ENCODE measurements at regions not wholly inside any gene's neighbourhood (a gene's known extent, or its start where the extent isn't known, plus 50 kb on each side); places are given as distances from the start of the nearest gene placed in this dataset.
"Not testable (repeated sequence)": the region's sequence is repeated elsewhere in the genome, so short reads cannot be mapped to it uniquely, and the experiment has no call there.

- H3K9me3 ChIP-seq; DNase-seq (ENCODE audit: extremely low spot score); H3K27me3 ChIP-seq; intact Hi-C loops (cut with DNase I); H3K27ac ChIP-seq (replicated peaks in 1 of 4); H3K4me1 ChIP-seq; H3K36me3 ChIP-seq; H3K4me3 ChIP-seq: not testable (repeated sequence)
- WGBS: no CpG with 5 or more reads among the region's 31 CpGs
These were observed 111.6 kb upstream of the ZNF322 start for GRCh38 chr6:26770941-26771666.

- intact Hi-C loops (cut with DNase I); DNase-seq (ENCODE audit: extremely low spot score); H3K27me3 ChIP-seq; H3K9me3 ChIP-seq; H3K27ac ChIP-seq (replicated peaks in 1 of 4); H3K36me3 ChIP-seq; H3K4me1 ChIP-seq; H3K4me3 ChIP-seq: not testable (repeated sequence)
- WGBS: no CpG with 5 or more reads among the region's 12 CpGs
These were observed 113.9 kb upstream of the ZNF322 start for GRCh38 chr6:26773414-26773813.

GRCh38 chr6:26780563-26780962 is 121.0 kb upstream of the ZNF322 start:
- intact Hi-C loops (cut with DNase I); H3K27ac ChIP-seq (replicated peaks in 1 of 4); H3K27me3 ChIP-seq; DNase-seq (ENCODE audit: extremely low spot score); H3K4me3 ChIP-seq; H3K9me3 ChIP-seq; H3K36me3 ChIP-seq; H3K4me1 ChIP-seq: not testable (repeated sequence)
- WGBS: no CpG with 5 or more reads among the region's 21 CpGs

- intact Hi-C loops (cut with DNase I); H3K36me3 ChIP-seq: not testable (repeated sequence)
- no CpG with 5 or more reads among the region's 10 CpGs for WGBS
These were observed 136.1 kb upstream of the ZNF322 start for GRCh38 chr6:26795474-26796307.

GRCh38 chr6:26799903-26800633 is 140.5 kb upstream of the ZNF322 start:
- no CpG with 5 or more reads among the region's 17 CpGs for WGBS

More at GRCh38 chr6:26795474-26796307, 136.1 kb upstream of the ZNF322 start:
- not testable (repeated sequence) for H3K4me3 ChIP-seq; H3K27me3 ChIP-seq; H3K27ac ChIP-seq (replicated peaks in 1 of 4); DNase-seq (ENCODE audit: extremely low spot score); H3K9me3 ChIP-seq; H3K4me1 ChIP-seq

GRCh38 chr6:26803762-26804161 is 144.2 kb upstream of the ZNF322 start:
- H3K4me1 ChIP-seq; H3K27ac ChIP-seq (replicated peaks in 1 of 4); H3K4me3 ChIP-seq; H3K27me3 ChIP-seq; intact Hi-C loops (cut with DNase I); H3K9me3 ChIP-seq; DNase-seq (ENCODE audit: extremely low spot score); H3K36me3 ChIP-seq: not testable (repeated sequence)
- no CpG with 5 or more reads among the region's 16 CpGs for WGBS

More at GRCh38 chr6:26799903-26800633, 140.5 kb upstream of the ZNF322 start:
- H3K27ac ChIP-seq (replicated peaks in 1 of 4); H3K4me1 ChIP-seq; H3K36me3 ChIP-seq; DNase-seq (ENCODE audit: extremely low spot score); H3K9me3 ChIP-seq; H3K27me3 ChIP-seq; intact Hi-C loops (cut with DNase I); H3K4me3 ChIP-seq: not testable (repeated sequence)

- H3K27ac ChIP-seq (replicated peaks in 1 of 4); H3K4me3 ChIP-seq; H3K36me3 ChIP-seq; DNase-seq (ENCODE audit: extremely low spot score); H3K9me3 ChIP-seq; H3K4me1 ChIP-seq; H3K27me3 ChIP-seq; intact Hi-C loops (cut with DNase I): not testable (repeated sequence)
- no CpG with 5 or more reads among the region's 36 CpGs for WGBS
These were observed 152.1 kb upstream of the ZNF322 start for GRCh38 chr6:26811486-26812116.

- H3K27ac ChIP-seq (replicated peaks in 1 of 4); DNase-seq (ENCODE audit: extremely low spot score); H3K36me3 ChIP-seq; H3K27me3 ChIP-seq; H3K4me1 ChIP-seq; H3K9me3 ChIP-seq; H3K4me3 ChIP-seq; intact Hi-C loops (cut with DNase I): not testable (repeated sequence)
- WGBS: no CpG with 5 or more reads among the region's 5 CpGs
These were observed 159.2 kb upstream of the ZNF322 start for GRCh38 chr6:26818640-26819225.

- DNase-seq (ENCODE audit: extremely low spot score); H3K4me3 ChIP-seq; H3K36me3 ChIP-seq; H3K27ac ChIP-seq (replicated peaks in 1 of 4); intact Hi-C loops (cut with DNase I); H3K9me3 ChIP-seq; H3K4me1 ChIP-seq; H3K27me3 ChIP-seq: not testable (repeated sequence)
- WGBS: no CpG with 5 or more reads among the region's 4 CpGs
These were observed 168.4 kb upstream of the ZNF322 start for GRCh38 chr6:26827965-26828364.

- DNase-seq (ENCODE audit: extremely low spot score); H3K9me3 ChIP-seq; H3K4me3 ChIP-seq; H3K27ac ChIP-seq (replicated peaks in 1 of 4); H3K4me1 ChIP-seq; H3K36me3 ChIP-seq; H3K27me3 ChIP-seq; intact Hi-C loops (cut with DNase I): not testable (repeated sequence)
- WGBS: no CpG with 5 or more reads among the region's 2 CpGs
These were observed 169.9 kb upstream of the ZNF322 start for GRCh38 chr6:26829480-26829879.

GRCh38 chr6:26830992-26831391 is 171.4 kb upstream of the ZNF322 start:
- H3K27me3 ChIP-seq; H3K4me1 ChIP-seq; intact Hi-C loops (cut with DNase I); H3K4me3 ChIP-seq; H3K36me3 ChIP-seq; H3K9me3 ChIP-seq; H3K27ac ChIP-seq (replicated peaks in 1 of 4); DNase-seq (ENCODE audit: extremely low spot score): not testable (repeated sequence)
- WGBS: 74% methylated on average over 7 of the region's 9 CpGs

- H3K4me1 ChIP-seq; H3K27me3 ChIP-seq; intact Hi-C loops (cut with DNase I); H3K27ac ChIP-seq (replicated peaks in 1 of 4); DNase-seq (ENCODE audit: extremely low spot score); H3K9me3 ChIP-seq; H3K36me3 ChIP-seq; H3K4me3 ChIP-seq: not testable (repeated sequence)
- 100% methylated on average over 4 of the region's 5 CpGs for WGBS
These were observed 176.2 kb upstream of the ZNF322 start for GRCh38 chr6:26835707-26836106.
